ENCODE measurements at regions not wholly inside any gene's neighbourhood (a gene's known extent, or its start where the extent isn't known, plus 50 kb on each side); places are given as distances from the start of the nearest gene placed in this dataset.

DNA sequence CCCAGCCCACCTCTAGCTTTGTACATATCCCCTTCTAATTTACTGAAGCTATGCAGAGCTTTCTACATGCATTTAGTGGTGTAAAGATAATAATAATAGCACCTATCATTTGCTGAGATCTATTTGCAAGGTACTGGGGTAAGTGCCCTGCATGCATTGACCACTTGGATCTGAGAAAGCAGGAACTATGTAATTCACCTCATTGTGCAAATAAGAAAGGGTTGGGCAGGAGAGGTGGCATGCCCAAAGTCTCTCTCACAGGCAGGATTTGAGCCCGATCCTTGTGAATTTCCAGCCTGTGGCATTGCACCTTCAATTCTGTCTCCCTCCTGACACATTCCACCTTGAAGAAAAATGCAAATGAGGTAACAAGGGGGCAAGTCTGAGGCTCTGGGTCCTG is 352.3 kb upstream of the EEF2KMT start:
- Histone ChIP-seq H3K4me1 (no peaks in the 10 kb centered on the region), H3K27ac (no peak overlapping the region), H3K9me3 (no peaks in the 10 kb centered on the region), H3K27me3 (no peaks in the 10 kb centered on the region), H3K4me3 (no peak overlapping the region), H3K36me3 (no peaks in the 10 kb centered on the region)
- in situ Hi-C loops (cut with MboI; ENCODE audit: low sequenced_read_pairs in 4 of 4) (no loop called here), intact Hi-C loops (cut with DNase I; ENCODE audit: low total_unique reads) (no loop called here)
- ATAC-seq (no peak), DNase-seq (no peak)
- no peak for TF ChIP-seq POLR2A (IDR thresholded peaks at IDR 0.05)
- TF ChIP-seq, protein P1, sequence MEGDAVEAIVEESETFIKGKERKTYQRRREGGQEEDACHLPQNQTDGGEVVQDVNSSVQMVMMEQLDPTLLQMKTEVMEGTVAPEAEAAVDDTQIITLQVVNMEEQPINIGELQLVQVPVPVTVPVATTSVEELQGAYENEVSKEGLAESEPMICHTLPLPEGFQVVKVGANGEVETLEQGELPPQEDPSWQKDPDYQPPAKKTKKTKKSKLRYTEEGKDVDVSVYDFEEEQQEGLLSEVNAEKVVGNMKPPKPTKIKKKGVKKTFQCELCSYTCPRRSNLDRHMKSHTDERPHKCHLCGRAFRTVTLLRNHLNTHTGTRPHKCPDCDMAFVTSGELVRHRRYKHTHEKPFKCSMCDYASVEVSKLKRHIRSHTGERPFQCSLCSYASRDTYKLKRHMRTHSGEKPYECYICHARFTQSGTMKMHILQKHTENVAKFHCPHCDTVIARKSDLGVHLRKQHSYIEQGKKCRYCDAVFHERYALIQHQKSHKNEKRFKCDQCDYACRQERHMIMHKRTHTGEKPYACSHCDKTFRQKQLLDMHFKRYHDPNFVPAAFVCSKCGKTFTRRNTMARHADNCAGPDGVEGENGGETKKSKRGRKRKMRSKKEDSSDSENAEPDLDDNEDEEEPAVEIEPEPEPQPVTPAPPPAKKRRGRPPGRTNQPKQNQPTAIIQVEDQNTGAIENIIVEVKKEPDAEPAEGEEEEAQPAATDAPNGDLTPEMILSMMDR (IDR thresholded peaks at IDR 0.05 in 4 of 5, conservative IDR thresholded peaks at IDR 0.05 in 1 of 5) = no peak

DNA sequence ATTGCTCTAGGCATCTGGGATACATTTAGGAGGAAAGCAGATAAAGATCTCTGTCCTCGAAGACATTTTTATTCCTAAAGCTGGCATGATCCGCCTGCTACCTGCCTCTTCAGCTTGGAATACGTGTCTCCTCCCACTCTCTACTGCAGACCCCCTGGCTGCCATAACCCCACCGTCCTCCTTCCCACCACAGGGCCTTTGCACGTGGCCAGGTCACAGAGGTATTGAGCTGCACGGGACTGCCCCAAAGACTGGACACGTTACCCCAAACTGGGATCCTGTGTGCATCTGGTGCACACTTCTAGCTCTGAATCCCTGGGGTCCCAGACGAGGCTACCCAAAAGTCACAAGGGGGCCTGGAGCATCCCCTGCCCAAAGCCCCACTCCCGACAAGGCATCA is 351.2 kb upstream of the EEF2KMT start:
- no peak for TF ChIP-seq POLR2A (IDR thresholded peaks at IDR 0.05)
- TF ChIP-seq, protein P1 (IDR thresholded peaks at IDR 0.05 in 4 of 5, conservative IDR thresholded peaks at IDR 0.05 in 1 of 5) = no peak
- Histone ChIP-seq H3K36me3 (no peaks in the 10 kb centered on the region), H3K4me3 (no peak overlapping the region), H3K27ac (no peak overlapping the region), H3K9me3 (no peaks in the 10 kb centered on the region), H3K4me1 (no peaks in the 10 kb centered on the region), H3K27me3 (no peaks in the 10 kb centered on the region)
- ATAC-seq = no peak
- intact Hi-C loops (cut with DNase I; ENCODE audit: low total_unique reads) (no loop called here), in situ Hi-C loops (cut with MboI; ENCODE audit: low sequenced_read_pairs in 4 of 4) (no loop called here)
- DNase-seq = no peak

DNA sequence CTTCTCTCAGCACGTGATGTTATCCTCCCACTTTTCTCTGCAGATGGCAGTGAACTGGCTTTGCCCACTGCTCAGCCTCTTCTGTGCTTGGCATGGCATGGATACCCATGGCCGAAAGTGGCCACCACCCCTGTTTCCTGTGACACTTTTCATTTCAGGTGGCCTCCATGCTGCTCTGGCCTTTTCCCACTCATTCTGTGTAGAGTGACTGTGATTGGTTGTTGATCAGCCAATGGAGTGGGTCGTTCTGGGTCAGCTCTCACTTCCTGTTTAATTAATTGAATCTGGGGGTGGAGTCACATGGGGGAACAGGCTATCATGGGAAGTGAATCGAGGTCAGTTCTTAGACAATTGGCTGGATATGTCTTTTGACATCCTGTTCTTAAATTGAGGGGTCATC is 350.1 kb upstream of the EEF2KMT start:
- TF ChIP-seq, protein P1 (IDR thresholded peaks at IDR 0.05 in 4 of 5, conservative IDR thresholded peaks at IDR 0.05 in 1 of 5) = no peak
- TF ChIP-seq POLR2A (IDR thresholded peaks at IDR 0.05) = no peak
- intact Hi-C loops (cut with DNase I; ENCODE audit: low total_unique reads) = no loop called here
- no peak for ATAC-seq

DNA sequence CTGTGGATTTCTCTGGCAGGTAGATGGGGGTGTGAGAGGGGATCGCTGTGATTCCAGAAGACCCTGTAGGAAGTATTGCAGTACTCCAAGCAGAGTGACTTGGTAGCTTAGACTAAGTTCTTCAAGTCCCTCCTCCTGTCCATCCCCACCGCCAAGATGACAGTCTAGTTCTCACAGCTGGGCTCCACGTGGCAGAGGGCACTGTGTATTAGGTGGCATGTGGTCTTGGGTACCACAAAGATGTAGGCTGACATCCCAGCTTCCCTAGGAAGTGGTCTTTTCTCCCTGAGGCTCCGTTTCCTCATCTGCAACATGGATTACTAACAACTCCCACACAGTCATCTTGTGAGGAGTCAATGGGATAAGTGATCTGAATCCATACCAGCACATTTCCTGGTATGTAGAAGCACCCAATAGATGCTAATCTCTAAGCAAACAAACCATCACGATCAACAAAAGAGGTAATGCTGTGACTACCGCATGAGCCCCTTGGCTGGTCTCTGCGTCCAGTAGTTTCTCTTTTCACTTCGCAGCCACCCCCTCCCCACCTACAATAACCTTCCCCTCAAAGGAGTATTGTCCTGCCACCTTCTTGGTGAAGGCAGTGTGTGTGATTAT is 349.1 kb upstream of the EEF2KMT start:
- DNase-seq = no peak
- intact Hi-C loops (cut with DNase I; ENCODE audit: low total_unique reads) = no loop called here

More for the DNA sequence above, 350.1 kb upstream of the EEF2KMT start:
- Histone ChIP-seq H3K9me3 (no peaks in the 10 kb centered on the region), H3K4me3 (no peak overlapping the region), H3K4me1 (no peaks in the 10 kb centered on the region), H3K27ac (no peak overlapping the region), H3K36me3 (no peaks in the 10 kb centered on the region), H3K27me3 (no peaks in the 10 kb centered on the region)
- in situ Hi-C loops (cut with MboI; ENCODE audit: low sequenced_read_pairs in 4 of 4) = no loop called here
- no peak for DNase-seq

More for the DNA sequence above, 349.1 kb upstream of the EEF2KMT start:
- TF ChIP-seq, protein P1 (IDR thresholded peaks at IDR 0.05 in 4 of 5, conservative IDR thresholded peaks at IDR 0.05 in 1 of 5) = no peak
- TF ChIP-seq POLR2A (IDR thresholded peaks at IDR 0.05) = no peak
- no peak for ATAC-seq
- H3K9me3 ChIP-seq = no peaks in the 10 kb centered on the region
- H3K27me3 ChIP-seq = no peaks in the 10 kb centered on the region
- no peak overlapping the region for H3K27ac ChIP-seq
- in situ Hi-C loops (cut with MboI; ENCODE audit: low sequenced_read_pairs in 4 of 4) = no loop called here
- H3K4me1 ChIP-seq = no peaks in the 10 kb centered on the region
- no peaks in the 10 kb centered on the region for H3K36me3 ChIP-seq
- H3K4me3 ChIP-seq = no peak overlapping the region
